K562 (cell line): ENCODE measurements at regions not wholly inside any gene's neighbourhood (a gene's known extent, or its start where the extent isn't known, plus 50 kb on each side); places are given as distances from the start of the nearest gene placed in this dataset.

Experiments used
- CEBPB ChIP-seq: fragments of 450-650 bp; IDR thresholded peaks from 2 replicates; pipeline ENCODE4 v1.6.1; 2016; ENCODE audit warnings: missing genetic modification characterization, missing compliant biosample characterization
- CTCF ChIP-seq, 3 experiments: IDR thresholded peaks in 2 of 3; conservative IDR thresholded peaks in 1 of 3; 2 replicates each; pipeline ENCODE4 v1.5.1; 2011 to 2012; ENCODE audit warnings: low read length in 3 of 3, mild to moderate bottlenecking in 3 of 3, control low read depth in 2 of 3, improper control_type of control experiment in 1 of 3, inconsistent platforms in 1 of 3, low read depth in 1 of 3, mixed read lengths in 1 of 3, moderate library complexity in 1 of 3; ENCODE audit not compliant: insufficient read depth in 2 of 3
- HLTF ChIP-seq: fragments of 450-650 bp; IDR thresholded peaks from 2 replicates; pipeline ENCODE4 v1.6.1; 2016
- PHF8 ChIP-seq: fragments of 200-600 bp; sonication (generic); IDR thresholded peaks from 2 replicates; pipeline ENCODE4 v1.6.1; 2012; ENCODE audit warnings: mixed run types, mild to moderate bottlenecking, inconsistent platforms, low read length, moderate library complexity, borderline replicate concordance
- RAD21 ChIP-seq, 2 experiments: fragments of 250-450 bp in 1 of 2; fragments of 450-650 bp in 1 of 2; sonication (Bioruptor Pico) in 1 of 2; formaldehyde crosslinking in 1 of 2; IDR thresholded peaks in 1 of 2; conservative IDR thresholded peaks in 1 of 2; 2 replicates each; pipeline versions ENCODE4 v1.4.0 to v1.8.0; 2020 to 2022; ENCODE audit warnings: mild to moderate bottlenecking in 2 of 2, moderate library complexity in 1 of 2
- ZBTB1 ChIP-seq: sonication (generic); formaldehyde crosslinking; IDR thresholded peaks from 2 replicates; pipeline ENCODE4 v1.8.1; 2023; ENCODE audit warnings: missing genetic modification reagents, low read depth, mild to moderate bottlenecking, borderline replicate concordance
- ZNF384 ChIP-seq: IDR thresholded peaks from 2 replicates; pipeline ENCODE4 v1.6.1; 2012; ENCODE audit warnings: low read depth, low read length, improper control_type of control experiment

- TF ChIP-seq ZBTB1 (CRISPR knock-in tag) (no peak), CTCF (IDR thresholded peaks at IDR 0.05 in 2 of 3, conservative IDR thresholded peaks at IDR 0.05 in 1 of 3; ENCODE audit: insufficient read depth in 2 of 3, low read depth in 1 of 3, low read length in 3 of 3) (no peak), PHF8 (no peak), RAD21 (CRISPR knock-in tag; conservative IDR thresholded peaks at IDR 0.05 in 1 of 2, IDR thresholded peaks at IDR 0.05 in 1 of 2) (no peak), ZNF384 (no peak), CEBPB (no peak), HLTF (no peak)
Measured at GRCh38 chr10:33882996-33883395, 548.5 kb upstream of the NRP1 start.
